ENCODE measurements at regions not wholly inside any gene's neighbourhood (a gene's known extent, or its start where the extent isn't known, plus 50 kb on each side); places are given as distances from the start of the nearest gene placed in this dataset.

DNA sequence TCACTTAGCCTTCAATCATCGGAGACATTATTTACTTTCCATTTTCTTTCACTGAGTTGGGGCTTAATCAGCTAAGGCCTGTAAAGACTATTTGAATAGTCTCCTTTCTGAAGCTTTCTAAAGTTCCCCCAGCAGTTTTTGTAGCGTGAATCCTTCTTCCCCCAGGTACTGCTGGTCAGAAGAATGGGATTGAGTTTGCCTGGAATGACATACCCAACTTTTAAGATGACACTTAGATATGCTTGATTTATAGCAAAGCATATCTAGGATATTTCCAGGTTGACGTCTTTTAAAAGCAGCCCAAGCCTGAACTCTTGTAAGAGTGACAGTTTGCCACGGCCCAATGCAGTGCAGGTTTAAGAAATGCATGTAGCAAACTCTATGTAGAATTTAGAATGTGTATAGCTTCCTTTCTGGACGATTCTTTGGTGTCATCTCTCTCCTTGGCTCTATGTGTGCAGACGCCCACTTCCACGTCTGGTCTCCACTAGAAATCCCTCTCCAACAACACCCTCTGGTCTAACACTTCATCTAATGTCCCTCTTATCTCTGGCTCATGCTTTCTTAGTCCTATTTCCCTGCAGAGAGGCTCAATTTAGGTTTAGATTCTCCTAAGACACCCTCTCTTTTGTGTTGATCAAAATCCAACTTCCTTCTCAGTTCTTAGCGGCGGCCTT is 175.0 kb upstream of the CYRIA start:
- TF ChIP-seq, protein P1, sequence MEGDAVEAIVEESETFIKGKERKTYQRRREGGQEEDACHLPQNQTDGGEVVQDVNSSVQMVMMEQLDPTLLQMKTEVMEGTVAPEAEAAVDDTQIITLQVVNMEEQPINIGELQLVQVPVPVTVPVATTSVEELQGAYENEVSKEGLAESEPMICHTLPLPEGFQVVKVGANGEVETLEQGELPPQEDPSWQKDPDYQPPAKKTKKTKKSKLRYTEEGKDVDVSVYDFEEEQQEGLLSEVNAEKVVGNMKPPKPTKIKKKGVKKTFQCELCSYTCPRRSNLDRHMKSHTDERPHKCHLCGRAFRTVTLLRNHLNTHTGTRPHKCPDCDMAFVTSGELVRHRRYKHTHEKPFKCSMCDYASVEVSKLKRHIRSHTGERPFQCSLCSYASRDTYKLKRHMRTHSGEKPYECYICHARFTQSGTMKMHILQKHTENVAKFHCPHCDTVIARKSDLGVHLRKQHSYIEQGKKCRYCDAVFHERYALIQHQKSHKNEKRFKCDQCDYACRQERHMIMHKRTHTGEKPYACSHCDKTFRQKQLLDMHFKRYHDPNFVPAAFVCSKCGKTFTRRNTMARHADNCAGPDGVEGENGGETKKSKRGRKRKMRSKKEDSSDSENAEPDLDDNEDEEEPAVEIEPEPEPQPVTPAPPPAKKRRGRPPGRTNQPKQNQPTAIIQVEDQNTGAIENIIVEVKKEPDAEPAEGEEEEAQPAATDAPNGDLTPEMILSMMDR (IDR thresholded peaks at IDR 0.05; ENCODE audit: insufficient read depth, low read depth, low read length), result no peak
- no peak for DNase-seq (ENCODE audit: low read depth)
- no peak overlapping the region for H3K4me3 ChIP-seq (ENCODE audit: low read depth, low read length)

DNA sequence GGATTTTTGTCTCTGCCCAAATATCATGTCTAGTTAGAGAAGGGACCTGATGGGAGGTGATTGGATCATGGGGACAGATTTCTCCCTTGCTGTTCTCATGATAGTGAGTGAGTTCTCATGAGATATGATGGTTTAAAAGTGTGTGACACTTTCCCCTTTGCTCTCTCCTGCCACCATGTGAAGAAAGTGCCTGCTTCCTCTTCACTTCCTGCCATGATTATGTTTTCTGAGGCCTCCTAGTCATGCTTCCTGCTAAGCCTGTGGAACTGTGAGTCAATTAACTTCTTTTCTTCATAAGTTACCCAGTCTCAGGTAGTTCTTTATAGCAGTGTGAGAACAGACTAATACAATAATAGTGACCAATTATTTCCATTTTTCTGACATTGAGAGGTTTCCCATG is 167.3 kb upstream of the CYRIA start:
- TF ChIP-seq, protein P1 (IDR thresholded peaks at IDR 0.05; ENCODE audit: insufficient read depth, low read depth, low read length), result no peak

DNA sequence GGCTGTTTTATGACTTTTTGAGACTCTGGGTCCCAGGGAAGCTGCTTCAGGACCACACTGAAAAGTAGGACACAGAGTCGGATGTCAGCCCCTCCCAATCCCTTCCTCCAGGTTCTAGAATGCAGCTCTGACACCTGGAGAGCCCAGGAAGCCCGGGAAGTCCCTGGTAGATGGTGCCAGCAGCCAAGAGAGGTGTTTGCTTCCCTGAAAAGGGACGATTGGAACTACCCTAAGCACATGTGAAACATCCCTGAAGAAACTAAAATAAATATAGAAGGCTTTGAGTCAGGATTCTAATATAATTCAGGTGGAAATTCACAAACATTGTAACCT is 163.2 kb upstream of the CYRIA start:
- no peak overlapping the region for H3K4me3 ChIP-seq (ENCODE audit: low read depth, low read length)
- DNase-seq (ENCODE audit: low read depth), result no peak
- TF ChIP-seq, protein P1 (IDR thresholded peaks at IDR 0.05; ENCODE audit: insufficient read depth, low read depth, low read length), result no peak

More for the DNA sequence above, 167.3 kb upstream of the CYRIA start:
- no peak overlapping the region for H3K4me3 ChIP-seq (ENCODE audit: low read depth, low read length)
- no peak for DNase-seq (ENCODE audit: low read depth)

DNA sequence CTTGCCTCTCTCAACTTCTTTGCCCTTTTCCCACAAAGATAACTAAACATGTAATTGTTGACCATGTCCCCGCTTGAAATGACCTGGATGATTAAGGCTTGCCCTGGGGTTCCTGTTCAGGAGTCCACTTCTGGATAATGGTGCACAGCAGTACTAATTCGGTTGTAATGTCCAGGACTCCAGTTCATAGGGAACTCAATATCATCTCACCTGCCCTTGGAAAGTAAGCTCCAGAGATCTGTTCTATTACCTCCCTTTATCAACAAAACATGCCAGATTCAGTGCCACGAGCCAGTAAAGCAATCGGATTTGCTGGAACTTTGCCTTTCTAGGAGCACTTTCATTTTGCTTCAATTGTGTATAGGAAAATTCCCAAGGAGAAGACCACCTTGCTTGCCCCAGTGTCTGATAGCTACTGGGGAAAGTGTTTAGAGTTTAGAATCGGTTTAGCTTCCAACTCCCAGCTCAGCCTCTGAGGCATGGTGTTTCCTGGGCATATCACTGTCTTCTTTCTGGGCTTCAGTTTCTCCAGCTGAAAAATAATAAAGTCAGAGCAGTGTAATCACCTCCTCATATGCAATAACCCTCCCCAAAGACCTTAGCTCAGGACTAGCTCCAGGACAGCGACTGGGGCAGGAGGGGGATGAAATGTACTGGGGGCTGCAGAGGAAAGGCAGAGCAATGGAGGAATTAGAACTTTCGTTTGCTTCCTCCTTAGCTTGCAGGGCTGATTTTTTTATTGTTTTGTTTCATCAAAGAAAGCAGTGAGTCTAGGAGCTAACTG is 162.6 kb upstream of the CYRIA start:
- TF ChIP-seq, protein P1 (IDR thresholded peaks at IDR 0.05; ENCODE audit: insufficient read depth, low read depth, low read length), result no peak
- H3K4me3 ChIP-seq (ENCODE audit: low read depth, low read length), result no peak overlapping the region
- no peak for DNase-seq (ENCODE audit: low read depth)

DNA sequence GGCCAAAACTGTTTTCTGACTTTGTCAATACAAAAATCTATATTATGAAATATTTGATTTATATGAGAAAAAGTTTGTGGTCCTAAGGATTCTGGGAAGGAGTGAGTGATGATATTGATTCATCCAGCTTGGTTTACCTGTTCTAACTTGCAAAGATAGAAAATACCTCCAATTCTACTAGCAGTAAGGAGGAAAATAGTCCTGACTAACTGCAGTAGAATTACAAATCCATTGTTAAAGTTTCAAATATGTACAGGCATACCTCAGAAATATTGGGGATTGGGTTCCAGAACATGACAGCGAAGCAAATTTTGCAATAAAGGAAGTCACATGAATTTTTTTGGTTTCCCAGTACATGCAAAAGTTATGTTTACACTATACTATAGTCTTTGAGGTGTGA is 158.8 kb upstream of the CYRIA start:
- H3K4me3 ChIP-seq (ENCODE audit: low read depth, low read length), result no peak overlapping the region
- DNase-seq (ENCODE audit: low read depth), result no peak
- TF ChIP-seq, protein P1 (IDR thresholded peaks at IDR 0.05; ENCODE audit: insufficient read depth, low read depth, low read length), result no peak

DNA sequence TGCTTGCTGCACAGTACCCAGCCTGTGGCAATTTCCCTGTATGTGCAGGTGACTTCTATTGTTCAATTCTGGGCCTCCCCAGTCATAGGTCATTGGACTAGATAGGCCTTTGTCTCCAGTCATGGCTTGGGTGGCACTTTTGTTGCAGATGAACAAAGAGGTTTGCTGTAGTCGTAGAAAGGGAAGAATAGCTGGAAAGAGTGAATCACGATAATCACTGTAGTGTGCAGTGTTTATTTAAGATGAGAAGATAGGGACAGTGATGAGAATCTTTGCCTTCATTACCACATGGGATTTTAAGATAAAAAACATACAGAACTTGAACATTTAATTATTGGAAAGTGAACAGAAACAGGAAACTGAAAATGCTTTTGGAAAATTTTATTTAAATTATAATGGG is 156.1 kb upstream of the CYRIA start:
- TF ChIP-seq, protein P1 (IDR thresholded peaks at IDR 0.05; ENCODE audit: insufficient read depth, low read depth, low read length), result no peak
- DNase-seq (ENCODE audit: low read depth), result no peak
- no peak overlapping the region for H3K4me3 ChIP-seq (ENCODE audit: low read depth, low read length)

Data from fibroblast of villous mesenchyme (primary cell).